Non-pigmented ciliary epithelial cell (primary cell): ENCODE measurements at regions not wholly inside any gene's neighbourhood (a gene's known extent, or its start where the extent isn't known, plus 50 kb on each side); places are given as distances from the start of the nearest gene placed in this dataset.

ENCODE experiments used
- DNase-seq: peaks from one replicate; pipeline ENCODE4 v3.0.0-alpha.2; 2010; ENCODE audit warnings: low read depth

DNA sequence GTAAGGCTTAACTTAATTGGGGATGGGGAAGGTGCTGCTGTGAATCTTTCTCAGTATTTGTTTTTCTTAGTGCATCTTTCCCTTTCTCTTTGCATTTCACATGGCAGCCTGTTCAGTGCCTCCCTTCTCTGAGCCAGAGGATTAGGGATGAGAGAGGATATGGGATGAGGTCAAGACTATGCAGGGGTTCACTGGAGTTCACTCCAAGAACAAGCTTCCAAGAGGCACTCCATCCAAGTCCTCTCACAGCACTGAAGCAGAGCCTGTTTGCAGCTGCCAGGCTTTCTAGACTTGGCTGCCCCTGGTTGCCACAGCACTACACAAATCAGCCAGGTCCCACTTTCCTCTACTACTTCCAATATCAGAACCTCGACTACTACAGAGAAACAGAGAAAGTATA is 80.3 kb upstream of the GYPC start:
- no peak for DNase-seq

GRCh38 chr2:126579868-126580267 is 76.1 kb upstream of the GYPC start:
- no peak for DNase-seq

DNA sequence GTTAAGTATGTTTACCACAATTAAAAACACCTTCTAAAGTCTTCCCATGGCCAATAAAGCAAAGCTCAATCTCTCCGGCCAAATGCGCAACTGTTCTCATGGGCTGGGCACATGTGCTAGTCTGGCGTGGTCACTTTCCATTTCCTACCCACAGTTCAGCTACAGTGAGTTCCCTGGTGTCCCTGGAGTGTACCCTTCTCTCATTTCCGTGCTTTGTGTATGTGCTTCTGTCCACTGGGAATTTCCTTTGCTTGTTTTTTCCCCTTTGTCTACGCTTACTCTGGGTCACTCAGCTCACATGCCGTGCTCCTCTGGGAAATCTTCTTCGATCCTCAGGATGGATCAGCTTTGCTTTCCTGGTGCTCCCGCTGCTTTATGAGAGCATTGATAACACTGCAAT is 69.6 kb upstream of the GYPC start:
- no peak for DNase-seq

GRCh38 chr2:126599062-126599461 is 56.9 kb upstream of the GYPC start:
- DNase-seq: no peak

GRCh38 chr2:126600742-126601141 is 55.2 kb upstream of the GYPC start:
- no peak for DNase-seq

GRCh38 chr2:126602334-126602733 is 53.6 kb upstream of the GYPC start:
- no peak for DNase-seq
